GM21717 (cell line): ENCODE measurements at regions not wholly inside any gene's neighbourhood (a gene's known extent, or its start where the extent isn't known, plus 50 kb on each side); places are given as distances from the start of the nearest gene placed in this dataset.
"Not testable (repeated sequence)": the region's sequence is repeated elsewhere in the genome, so short reads cannot be mapped to it uniquely, and the experiment has no call there.

Source experiments
- ATAC-seq: cut with Tn5 transposase; IDR thresholded peaks from one replicate; pipeline ENCODE4 v1.9.1; 2021; ENCODE audit warnings: mild to moderate bottlenecking, moderate library complexity; ENCODE audit not compliant: unreplicated experiment

- ATAC-seq, result no peak
Measured at GRCh38 chr1:68828013-68828412, 331.1 kb upstream of the DEPDC1 start.

GRCh38 chr1:68831281-68831680 is 334.4 kb upstream of the DEPDC1 start:
- no peak for ATAC-seq

DNA sequence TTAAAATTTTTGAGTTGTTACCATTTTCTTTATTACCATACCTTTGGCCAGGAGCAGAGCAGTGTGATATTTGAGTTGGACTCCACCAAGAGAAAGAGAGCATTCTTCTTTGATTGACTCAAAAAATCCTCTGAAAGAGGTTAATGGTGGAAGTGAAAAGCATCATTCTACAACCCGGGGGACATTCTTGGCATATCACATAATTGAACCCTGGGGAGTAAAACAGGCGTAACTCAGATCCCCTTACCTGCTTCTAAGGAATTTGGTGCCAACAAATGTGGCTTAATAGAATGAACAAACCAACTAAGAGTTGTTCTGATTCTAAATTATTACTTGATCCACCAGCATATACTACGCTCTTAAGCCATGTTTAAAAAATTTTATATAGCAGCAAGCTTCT is 351.1 kb upstream of the DEPDC1 start:
- ATAC-seq, result no peak

- ATAC-seq, result no peak
Measured at GRCh38 chr1:68868606-68869005, 371.7 kb upstream of the DEPDC1 start.

GRCh38 chr1:68873144-68873543 is 376.3 kb upstream of the DEPDC1 start:
- ATAC-seq, result no peak

DNA sequence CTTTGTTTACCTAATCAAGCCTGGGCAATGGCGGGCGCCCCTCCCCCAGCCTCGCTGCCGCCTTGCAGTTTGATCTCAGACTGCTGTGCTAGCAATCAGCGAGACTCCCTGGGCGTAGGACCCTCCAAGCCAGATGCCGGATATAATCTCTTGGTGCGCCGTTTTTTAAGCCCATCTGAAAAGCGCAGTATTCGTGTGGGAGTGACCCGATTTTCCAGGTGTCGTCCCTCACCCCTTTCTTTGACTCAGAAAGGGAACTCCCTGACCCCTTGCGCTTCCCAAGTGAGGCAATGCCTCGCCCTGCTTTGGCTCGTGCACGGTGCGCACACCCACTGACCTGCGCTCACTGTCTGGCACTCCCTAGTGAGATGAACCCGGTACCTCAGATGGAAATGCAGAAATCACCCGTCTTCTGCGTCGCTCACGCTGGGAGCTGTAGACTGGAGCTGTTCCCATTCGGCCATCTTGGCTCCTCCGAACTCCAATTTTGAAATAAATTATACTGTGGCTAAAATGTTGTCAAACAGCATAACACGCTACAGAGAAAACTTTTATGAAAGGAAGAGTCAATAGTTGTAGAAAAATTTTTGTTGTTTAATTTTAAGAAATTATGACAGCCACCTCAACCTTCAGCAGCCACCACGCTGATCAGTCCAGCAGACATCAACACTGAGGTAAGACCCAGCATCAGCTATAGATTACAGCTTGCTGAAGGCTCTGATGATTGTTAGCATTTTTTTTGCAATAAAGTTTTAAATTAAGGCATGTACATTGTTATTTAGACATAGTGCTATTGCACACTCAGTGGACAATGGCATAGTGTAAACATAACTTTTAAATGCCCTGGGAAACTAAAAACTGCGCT is 384.7 kb upstream of the DEPDC1 start:
- ATAC-seq, result not testable (repeated sequence)

DNA sequence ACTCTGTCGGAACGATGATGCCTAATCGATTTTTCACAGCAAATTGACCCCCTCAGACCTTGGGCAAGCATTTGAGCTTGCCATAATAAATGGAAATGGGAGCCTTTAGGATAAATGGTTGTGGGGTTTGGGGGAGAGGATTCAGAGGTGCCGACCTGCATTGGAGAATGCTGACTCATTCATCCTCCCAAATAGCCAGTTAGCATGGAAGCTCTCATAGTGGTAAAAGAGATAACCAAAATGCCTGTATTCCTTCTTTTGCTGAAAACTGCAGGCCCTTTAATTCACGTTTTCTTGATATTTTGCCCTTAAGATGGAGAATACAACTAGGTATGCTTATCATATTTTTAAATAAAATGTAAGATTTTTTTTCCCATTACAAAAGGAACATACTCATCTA is 392.6 kb upstream of the DEPDC1 start:
- ATAC-seq, result no peak

DNA sequence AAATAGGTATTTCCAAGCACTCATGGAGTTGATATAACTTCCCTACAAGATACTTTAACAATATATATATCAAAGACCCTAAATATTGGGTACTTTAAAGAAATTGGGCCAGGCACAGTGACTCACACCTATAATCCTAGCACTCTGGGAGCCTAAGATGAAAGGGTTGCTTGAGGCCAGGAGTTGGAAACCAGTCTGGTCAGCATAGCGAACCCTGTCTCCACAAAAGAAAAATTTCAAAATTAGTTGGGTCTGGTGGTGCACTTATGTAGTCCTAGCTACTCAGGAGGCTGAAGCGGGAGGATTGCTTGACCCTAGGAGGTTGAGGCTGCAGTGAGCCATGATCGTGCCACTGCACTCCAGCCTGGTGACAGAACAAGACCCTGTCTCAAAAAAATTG is 393.9 kb upstream of the DEPDC1 start:
- no peak for ATAC-seq

- no peak for ATAC-seq
Measured at GRCh38 chr1:68904477-68904876, 407.6 kb upstream of the DEPDC1 start.

DNA sequence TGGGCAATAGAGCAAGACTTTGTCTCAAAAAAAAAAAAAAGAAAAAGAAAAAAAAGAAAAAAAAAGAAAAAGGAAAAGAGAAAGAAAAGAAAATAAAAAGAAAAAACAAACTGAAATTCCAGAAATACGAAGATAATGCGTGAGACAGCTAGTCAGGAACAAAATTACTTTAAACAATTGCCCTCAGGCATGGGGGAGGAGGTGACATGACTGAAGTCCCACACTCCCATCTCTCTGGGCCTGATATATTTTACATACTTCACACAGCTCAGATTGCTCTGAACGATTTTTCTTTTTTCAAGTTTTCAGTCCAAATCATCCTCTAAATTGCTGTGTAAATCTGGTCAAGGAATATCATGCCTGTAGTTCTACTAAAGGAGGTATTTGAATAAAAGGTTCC is 409.5 kb upstream of the DEPDC1 start:
- ATAC-seq, result no peak

DNA sequence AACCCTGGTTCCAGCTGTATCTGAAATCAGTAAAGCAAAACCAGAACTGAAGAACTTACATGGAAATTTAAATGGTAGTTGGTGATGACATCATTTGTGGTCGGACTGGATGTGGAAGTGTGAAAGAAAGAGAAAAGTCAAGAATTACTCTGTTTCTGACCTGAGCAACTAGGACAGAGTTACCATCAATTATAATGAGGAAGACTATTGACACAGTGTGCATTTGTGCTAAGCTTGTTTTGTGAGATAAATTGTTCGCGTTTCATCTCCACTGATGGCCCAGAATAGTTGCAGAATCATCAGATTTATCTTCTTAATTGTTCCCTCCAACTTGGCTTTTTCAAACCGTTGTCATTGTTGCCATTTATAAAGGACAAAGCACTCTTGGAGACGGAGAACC is 410.6 kb upstream of the DEPDC1 start:
- no peak for ATAC-seq

GRCh38 chr1:68908316-68908715 is 411.4 kb upstream of the DEPDC1 start:
- ATAC-seq, result no peak

DNA sequence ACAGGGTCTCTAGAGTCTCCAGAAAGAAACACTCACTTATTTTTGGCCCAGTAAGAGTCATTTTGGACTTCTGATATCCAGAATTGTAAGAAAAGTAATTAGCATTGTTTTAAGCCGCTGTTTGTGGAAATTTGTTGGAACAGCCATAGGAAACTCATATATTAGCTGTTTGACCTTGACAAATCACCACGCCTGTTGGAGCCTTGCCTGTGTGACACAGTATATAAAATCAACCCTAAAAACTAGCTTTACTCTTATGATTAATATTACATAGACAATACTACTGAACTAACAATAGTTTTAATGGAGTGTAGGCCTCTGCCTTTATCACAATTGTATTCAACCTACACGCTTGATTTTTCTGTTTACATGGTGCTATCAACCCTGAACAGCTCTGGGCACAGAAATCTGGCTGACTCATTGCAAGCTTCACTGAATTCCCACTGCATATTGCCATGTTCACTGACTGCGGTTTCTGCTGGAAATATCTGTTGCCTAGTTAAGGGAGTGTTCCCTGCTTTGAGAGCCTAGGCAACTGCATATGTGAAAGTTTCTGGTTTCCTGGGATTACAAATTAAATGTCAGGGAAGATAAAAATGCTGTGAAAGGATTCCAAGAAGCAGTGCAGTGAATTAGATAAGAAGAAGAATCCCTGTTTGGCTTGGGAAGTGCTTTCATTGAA is 419.5 kb upstream of the DEPDC1 start:
- no peak for ATAC-seq

- ATAC-seq, result no peak
Measured at GRCh38 chr1:68917456-68917855, 420.6 kb upstream of the DEPDC1 start.

- no peak for ATAC-seq
Measured at GRCh38 chr1:68918563-68918962, 421.7 kb upstream of the DEPDC1 start.

- ATAC-seq, result no peak
Measured at GRCh38 chr1:68919075-68919474, 422.2 kb upstream of the DEPDC1 start.

GRCh38 chr1:68923475-68924088 is 426.7 kb upstream of the DEPDC1 start:
- not testable (repeated sequence) for ATAC-seq

DNA sequence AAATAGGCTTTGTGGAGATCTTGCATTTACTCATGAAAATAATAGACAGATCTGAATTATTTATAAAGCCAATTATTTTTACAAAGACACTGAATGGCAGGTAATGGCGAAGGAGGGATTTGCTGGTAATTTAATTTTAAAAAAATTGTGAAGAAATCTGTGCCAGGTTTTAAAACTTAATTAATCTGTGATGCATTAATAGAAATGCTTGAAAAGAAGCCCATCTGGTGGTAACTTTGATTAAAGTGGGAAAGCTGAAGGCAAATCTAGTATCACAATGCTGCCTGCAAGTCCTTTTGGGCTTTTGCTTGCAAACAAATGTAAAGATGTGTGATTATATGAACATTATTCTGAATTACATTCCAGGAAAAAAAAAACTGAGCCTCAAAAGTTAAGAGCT is 433.2 kb upstream of the DEPDC1 start:
- ATAC-seq, result no peak

- ATAC-seq, result no peak
Measured at GRCh38 chr1:68936530-68936929, 439.6 kb upstream of the DEPDC1 start.

DNA sequence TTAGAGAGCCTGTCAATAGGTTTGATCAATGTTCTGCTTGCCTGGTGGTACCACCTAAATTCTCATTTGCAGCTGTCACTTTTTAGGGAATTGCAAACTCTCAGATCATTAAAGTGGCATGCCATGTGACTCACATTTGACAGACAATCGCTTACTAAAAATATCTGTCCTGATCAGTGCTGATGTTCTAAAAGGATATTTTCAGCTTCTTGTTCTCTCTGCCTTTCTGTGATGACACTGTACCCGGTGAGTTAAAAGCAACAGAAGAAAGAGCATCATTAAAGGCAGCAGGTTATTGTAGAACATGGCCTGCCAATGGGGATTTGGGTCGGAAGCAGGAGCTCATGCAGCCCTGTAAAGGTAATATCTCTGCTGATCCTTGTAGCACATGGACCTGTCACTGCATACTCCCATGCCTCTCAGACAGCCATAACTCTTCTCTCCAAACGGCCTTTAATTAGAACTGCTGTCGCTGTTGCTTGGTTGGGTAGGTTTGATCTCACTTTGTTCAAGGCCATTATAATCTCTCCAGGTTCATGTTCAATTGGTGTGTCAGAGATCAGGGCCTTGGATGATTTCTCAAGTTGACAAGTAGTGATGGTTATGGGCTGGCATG is 441.3 kb upstream of the DEPDC1 start:
- no peak for ATAC-seq

DNA sequence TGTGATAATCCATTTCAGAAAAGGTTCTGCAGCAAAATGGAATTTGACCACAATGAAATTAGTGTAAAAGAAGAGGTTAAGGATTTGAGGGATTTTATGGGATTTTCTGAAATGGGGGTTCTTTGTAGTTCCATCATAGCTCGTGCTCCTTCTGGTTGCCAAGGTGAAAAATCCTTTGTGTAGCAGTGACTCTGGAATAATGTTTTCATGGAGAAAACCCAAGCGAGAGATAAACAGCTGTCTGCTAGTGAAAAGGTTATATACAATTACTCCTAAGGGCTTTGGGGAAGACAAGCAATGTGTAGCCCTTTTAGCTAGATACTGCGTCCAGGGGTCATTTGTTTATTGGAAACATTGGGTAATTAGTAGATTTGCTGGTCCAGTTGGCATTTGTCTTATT is 453.2 kb upstream of the DEPDC1 start:
- no peak for ATAC-seq

DNA sequence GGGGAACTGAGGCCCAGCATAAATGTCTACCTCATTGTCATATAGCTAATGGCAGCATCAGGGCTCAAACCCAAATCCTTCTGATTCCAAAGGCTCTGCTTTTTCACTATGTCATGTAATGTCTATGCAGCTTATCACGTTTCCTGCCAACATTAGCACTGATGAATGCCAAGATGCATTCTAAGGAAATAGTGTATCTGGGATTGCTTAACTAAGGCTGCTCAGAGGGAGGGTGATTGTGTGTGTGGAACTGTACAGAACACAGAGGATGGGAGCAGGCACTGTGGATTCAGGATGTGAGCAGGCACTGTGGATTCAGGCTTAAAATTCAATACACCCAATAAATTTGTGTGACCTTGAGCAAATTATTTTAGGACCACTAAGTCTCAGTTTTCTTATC is 456.4 kb upstream of the DEPDC1 start:
- no peak for ATAC-seq
